ENCODE measurements at regions not wholly inside any gene's neighbourhood (a gene's known extent, or its start where the extent isn't known, plus 50 kb on each side); places are given as distances from the start of the nearest gene placed in this dataset.

- intact Hi-C loops (cut with DNase I): loop anchor here (5.0 kb wide), 1 partner anchor 51 kb away; no protein-coding TSS in a partner anchor
- TF ChIP-seq CTCF (IDR thresholded peaks at IDR 0.05): no peak
- Histone ChIP-seq H3K9ac (ENCODE audit: low read depth in 2 of 2, low read length in 2 of 2) (no peak overlapping the region), H3K4me3 (no peak overlapping the region), H3K9me3 (no peaks in the 10 kb centered on the region), H3K27me3 (no peaks in the 10 kb centered on the region), H3K4me1 (peaks cover 4% of the 10 kb centered on the region), H3K27ac (no peak overlapping the region), H3K36me3 (no peaks in the 10 kb centered on the region)
- no peak for DNase-seq
Measured at GRCh38 chr3:152206243-152206760, 62.4 kb upstream of the MBNL1 start.

GRCh38 chr3:152208439-152208838, 60.3 kb upstream of the MBNL1 start:
- no peaks in the 10 kb centered on the region for H3K9me3 ChIP-seq
- H3K27me3 ChIP-seq: no peaks in the 10 kb centered on the region
- no peak overlapping the region for H3K9ac ChIP-seq (ENCODE audit: low read depth in 2 of 2, low read length in 2 of 2)
- H3K4me3 ChIP-seq: no peak overlapping the region
- no peak for TF ChIP-seq CTCF (IDR thresholded peaks at IDR 0.05)
- H3K36me3 ChIP-seq: no peaks in the 10 kb centered on the region
- DNase-seq: no peak
- no peak overlapping the region for H3K27ac ChIP-seq
- peaks cover 4% of the 10 kb centered on the region for H3K4me1 ChIP-seq
- intact Hi-C loops (cut with DNase I): loop anchor here (5.0 kb wide), 1 partner anchor 49 kb away; no protein-coding TSS in a partner anchor

- DNase-seq: no peak
- Histone ChIP-seq H3K27ac (no peak overlapping the region), H3K4me3 (no peak overlapping the region), H3K36me3 (no peaks in the 10 kb centered on the region), H3K9ac (ENCODE audit: low read depth in 2 of 2, low read length in 2 of 2) (no peak overlapping the region), H3K9me3 (no peaks in the 10 kb centered on the region), H3K4me1 (peaks cover 4% of the 10 kb centered on the region), H3K27me3 (no peaks in the 10 kb centered on the region)
- intact Hi-C loops (cut with DNase I): loop anchor here (5.0 kb wide), 1 partner anchor 48 kb away; no protein-coding TSS in a partner anchor
- TF ChIP-seq CTCF (IDR thresholded peaks at IDR 0.05): no peak
Measured at GRCh38 chr3:152209060-152209459, 59.7 kb upstream of the MBNL1 start.

GRCh38 chr3:152209776-152210175, 59.0 kb upstream of the MBNL1 start:
- Histone ChIP-seq H3K36me3 (no peaks in the 10 kb centered on the region), H3K9me3 (no peaks in the 10 kb centered on the region), H3K27ac (no peak overlapping the region), H3K9ac (ENCODE audit: low read depth in 2 of 2, low read length in 2 of 2) (no peak overlapping the region), H3K27me3 (no peaks in the 10 kb centered on the region), H3K4me1 (peaks cover 4% of the 10 kb centered on the region), H3K4me3 (no peak overlapping the region)
- no peak for DNase-seq
- intact Hi-C loops (cut with DNase I): loop anchor here (5.0 kb wide), 1 partner anchor 48 kb away; no protein-coding TSS in a partner anchor
- TF ChIP-seq CTCF (IDR thresholded peaks at IDR 0.05): no peak

GRCh38 chr3:152210697-152211096, 58.0 kb upstream of the MBNL1 start:
- Histone ChIP-seq H3K27ac (no peak overlapping the region), H3K27me3 (no peaks in the 10 kb centered on the region), H3K4me1 (peaks cover 4% of the 10 kb centered on the region), H3K4me3 (no peak overlapping the region), H3K9me3 (no peaks in the 10 kb centered on the region), H3K36me3 (no peaks in the 10 kb centered on the region), H3K9ac (ENCODE audit: low read depth in 2 of 2, low read length in 2 of 2) (no peak overlapping the region)
- TF ChIP-seq CTCF (IDR thresholded peaks at IDR 0.05): no peak
- intact Hi-C loops (cut with DNase I): no loop called here
- no peak for DNase-seq

All from colonic mucosa (tissue), 4 donors.